NCI-H2196 (cell line): ENCODE measurements at regions not wholly inside any gene's neighbourhood (a gene's known extent, or its start where the extent isn't known, plus 50 kb on each side); places are given as distances from the start of the nearest gene placed in this dataset.
"Not testable (repeated sequence)": the region's sequence is repeated elsewhere in the genome, so short reads cannot be mapped to it uniquely, and the experiment has no call there.

ENCODE experiments used
- DNase-seq: peaks from one replicate; lab custom pipeline; 2025; ENCODE audit not compliant: unreplicated experiment; lab: John Stamatoyannopoulos, UW

GRCh38 chr10:131557956-131558355 is 246.4 kb upstream of the TCERG1L start:
- DNase-seq: not testable (repeated sequence)

GRCh38 chr10:131559450-131559911 is 248.0 kb upstream of the TCERG1L start:
- no peak for DNase-seq

GRCh38 chr10:131560166-131560565 is 248.6 kb upstream of the TCERG1L start:
- no peak for DNase-seq

DNA sequence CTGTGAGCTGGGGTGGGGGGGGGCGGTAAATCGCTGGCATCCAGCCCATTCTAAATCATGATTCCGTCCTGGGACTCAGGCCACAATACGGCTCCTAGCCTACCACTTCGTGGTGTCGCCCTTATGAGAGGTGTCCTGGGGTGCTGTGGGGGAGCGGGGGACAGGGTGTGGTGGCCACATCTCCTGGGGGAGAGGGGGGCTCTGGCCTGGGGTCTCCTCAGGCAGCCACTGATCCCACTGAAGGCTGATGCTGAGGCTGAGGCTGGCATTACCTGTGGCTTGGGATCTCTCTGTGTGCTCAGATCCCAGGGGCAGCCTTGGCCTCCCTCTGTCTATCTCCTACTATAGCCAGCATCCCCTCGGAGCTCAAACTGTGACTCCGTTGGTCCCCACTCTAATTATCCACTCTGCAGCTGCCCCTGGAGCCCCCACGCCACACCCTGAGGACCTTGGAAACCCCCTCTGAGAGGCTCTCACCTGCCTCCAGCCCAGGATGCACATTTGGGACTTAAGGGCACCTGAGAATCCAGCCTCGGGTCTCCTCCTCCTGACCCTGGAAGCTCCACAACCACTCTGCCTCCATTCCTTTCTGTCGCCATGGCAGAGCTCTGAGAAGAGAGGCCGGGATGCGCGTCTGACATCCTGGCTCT is 249.3 kb upstream of the TCERG1L start:
- no peak for DNase-seq

DNA sequence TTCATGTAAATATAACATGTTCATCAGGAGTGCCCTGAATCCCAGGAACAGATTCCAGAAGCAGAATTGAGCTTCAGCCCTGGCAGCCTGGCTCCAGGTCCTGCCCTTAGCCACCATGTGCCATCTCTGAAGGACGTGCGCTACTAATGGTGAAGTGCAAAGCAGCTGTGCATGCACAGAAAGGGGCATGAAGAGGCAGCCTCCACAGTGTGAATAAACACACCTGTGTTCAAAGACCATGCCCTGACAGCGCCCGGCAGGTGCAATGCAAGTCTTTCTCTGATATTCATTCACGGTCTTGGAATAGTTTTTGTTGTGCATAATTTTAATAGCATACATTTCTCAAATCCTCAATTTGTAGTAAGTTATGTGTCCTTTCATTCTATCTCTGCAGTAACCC is 250.4 kb upstream of the TCERG1L start:
- DNase-seq: peak; percentile 14

- no peak for DNase-seq
These were observed 251.9 kb upstream of the TCERG1L start for GRCh38 chr10:131563411-131563810.

- peak; percentile 22 for DNase-seq
These were observed 256.0 kb upstream of the TCERG1L start for GRCh38 chr10:131567279-131568162.

- no peak for DNase-seq
These were observed 257.3 kb upstream of the TCERG1L start for GRCh38 chr10:131568866-131569265.

- no peak for DNase-seq
These were observed 258.6 kb upstream of the TCERG1L start for GRCh38 chr10:131569851-131570715.

- DNase-seq: no peak
These were observed 259.3 kb upstream of the TCERG1L start for GRCh38 chr10:131570716-131571307.

GRCh38 chr10:131571346-131571745 is 259.8 kb upstream of the TCERG1L start:
- no peak for DNase-seq

DNA sequence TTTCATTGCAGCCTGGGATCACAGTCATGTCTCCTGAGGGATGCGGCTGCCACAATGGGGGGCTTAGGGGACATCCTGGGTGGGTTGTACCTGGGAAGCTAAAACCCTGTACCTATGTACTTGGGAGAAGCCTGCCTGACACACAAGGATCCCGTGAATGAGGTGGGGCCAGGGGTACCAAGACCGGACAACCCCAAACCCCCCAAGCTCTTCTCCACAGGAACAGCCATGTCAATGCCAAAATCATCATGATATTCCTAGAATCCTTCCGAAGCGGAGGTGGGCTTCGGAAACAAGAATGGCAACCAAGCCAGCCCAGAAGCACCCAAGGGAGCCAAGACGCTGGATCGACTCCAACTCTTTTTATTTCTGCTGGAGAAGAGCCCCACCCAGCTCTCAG is 260.3 kb upstream of the TCERG1L start:
- DNase-seq: no peak

DNA sequence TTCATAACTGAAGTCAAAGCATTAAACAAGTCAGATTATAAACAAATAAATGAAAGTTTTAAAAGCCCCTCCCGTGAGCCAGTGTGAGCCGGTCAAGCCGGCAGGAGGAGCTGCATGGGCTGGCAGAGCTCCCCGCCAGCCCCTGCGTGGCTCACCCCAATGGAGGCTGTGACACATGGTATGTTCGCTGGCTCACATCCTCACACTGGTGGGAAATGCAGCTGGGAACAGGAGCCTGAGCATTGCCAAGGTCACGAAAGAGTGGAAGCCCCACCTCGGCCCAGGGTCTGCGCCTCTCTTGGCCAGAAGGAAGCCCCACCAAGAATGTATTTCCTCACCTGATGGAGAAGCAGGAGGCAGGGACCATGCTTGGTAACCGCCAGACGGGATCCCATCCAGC is 261.7 kb upstream of the TCERG1L start:
- no peak for DNase-seq

- no peak for DNase-seq
These were observed 262.2 kb upstream of the TCERG1L start for GRCh38 chr10:131573707-131574106.

DNA sequence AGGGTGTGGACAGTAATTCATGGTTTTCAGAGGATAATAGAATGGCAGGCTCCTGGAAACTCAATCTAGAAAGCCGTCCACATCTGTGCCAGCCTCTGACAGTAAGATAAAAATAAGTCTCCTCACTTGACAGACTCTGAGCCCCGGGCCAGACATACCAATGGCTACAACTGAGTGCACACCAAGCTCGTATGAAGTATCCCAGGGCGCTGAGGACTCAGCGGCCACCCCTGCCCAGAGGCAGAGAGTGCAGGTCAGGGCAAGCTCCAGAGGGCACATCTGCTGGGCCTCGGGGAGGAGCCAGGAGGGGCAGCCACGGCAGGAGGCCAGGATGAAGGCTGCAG is 262.8 kb upstream of the TCERG1L start:
- no peak for DNase-seq

DNA sequence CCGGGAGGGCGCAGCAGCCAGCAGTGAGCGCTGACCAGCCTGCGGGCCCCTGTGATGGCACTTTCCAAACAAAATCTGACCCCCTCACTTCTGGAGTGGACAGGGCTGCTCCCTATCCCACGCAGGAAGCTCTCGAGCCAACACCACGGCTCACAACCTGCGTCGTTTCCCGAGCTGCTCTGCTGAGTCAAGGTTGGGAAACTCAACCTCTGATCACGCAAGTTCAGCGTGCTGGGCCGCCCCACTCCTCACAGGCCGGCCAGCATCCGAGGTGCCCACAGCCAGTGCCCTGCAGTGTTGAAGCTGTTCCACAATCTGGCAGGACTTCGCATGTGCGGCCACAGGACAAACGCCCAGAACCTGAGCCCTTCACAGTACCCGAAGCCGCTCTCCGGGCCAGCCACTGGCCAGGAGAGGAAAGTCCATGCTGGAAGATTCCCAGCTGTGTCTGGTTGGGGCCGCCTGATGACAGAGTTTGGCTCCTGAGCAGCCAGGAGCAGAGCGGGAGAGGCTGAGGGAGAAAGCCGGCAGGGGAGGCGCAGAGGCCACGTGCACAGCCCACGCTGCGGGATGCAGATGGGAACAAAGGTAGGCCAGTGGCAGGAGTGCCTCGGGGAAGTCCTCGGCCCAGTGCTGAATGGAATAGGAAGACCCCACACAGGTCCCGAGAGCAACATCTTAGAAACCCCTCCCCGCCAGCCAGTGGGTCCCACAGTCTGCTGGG is 263.3 kb upstream of the TCERG1L start:
- no peak for DNase-seq

DNA sequence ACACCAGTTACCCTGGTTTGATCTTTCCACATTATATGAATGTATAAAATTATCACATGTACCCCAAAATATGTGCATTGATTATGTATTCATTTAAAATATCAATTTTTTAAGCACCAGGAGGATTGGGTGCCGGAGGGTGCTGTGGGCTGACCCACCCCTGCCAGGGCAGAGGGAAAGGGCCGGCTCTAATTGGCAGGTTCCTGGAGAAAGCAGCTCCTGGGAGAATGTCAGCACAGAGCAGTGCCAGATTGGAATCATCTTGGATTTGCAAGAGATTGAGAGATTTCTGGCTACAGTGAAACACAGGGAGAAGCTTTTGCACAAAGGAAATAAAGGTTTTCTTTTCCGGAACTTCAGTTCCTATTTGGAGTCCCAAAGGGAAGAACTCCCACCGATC is 264.4 kb upstream of the TCERG1L start:
- no peak for DNase-seq

DNA sequence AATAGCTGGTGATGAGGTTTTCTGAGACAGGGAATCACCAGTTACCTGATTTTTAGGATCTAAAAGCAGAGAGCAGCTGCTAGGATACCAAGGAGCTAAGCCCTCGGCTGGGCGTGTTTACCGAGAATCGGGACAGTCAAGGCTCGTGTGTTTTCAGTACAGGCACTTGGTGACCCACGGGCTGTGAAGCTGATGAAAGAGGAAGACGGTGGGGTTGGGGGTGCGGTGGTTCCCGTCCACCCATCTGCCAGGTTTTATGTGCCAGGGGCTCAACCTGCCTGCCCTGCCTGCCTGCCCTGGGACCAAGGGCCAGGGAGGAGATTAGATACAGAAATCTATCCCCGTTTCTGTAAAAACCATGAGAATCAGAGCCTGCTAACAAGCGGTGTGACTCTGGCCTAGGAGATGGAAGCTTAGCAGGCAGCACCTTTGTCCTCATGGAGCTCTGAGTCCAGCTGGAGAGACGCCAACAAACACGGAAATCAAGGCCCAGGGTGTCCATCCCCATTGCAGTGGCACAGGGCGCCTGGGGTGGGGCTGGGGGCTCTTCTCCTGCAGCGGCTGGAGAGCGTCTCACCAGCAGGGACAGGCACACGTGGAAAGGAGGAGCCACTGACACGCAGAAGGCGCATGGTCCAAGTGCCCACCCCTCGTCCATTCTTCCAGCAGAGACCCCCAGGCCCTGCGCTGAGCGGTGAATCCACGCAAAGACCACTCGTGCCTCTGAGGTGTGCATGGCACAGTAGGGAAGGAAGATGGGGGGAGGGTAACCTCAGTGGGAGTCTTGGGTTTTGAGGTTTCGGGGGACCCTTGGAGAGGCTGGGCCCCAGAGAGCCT is 265.0 kb upstream of the TCERG1L start:
- DNase-seq: no peak

GRCh38 chr10:131577178-131577555 is 265.6 kb upstream of the TCERG1L start:
- no peak for DNase-seq
